ENCODE measurements at regions not wholly inside any gene's neighbourhood (a gene's known extent, or its start where the extent isn't known, plus 50 kb on each side); places are given as distances from the start of the nearest gene placed in this dataset.

DNA sequence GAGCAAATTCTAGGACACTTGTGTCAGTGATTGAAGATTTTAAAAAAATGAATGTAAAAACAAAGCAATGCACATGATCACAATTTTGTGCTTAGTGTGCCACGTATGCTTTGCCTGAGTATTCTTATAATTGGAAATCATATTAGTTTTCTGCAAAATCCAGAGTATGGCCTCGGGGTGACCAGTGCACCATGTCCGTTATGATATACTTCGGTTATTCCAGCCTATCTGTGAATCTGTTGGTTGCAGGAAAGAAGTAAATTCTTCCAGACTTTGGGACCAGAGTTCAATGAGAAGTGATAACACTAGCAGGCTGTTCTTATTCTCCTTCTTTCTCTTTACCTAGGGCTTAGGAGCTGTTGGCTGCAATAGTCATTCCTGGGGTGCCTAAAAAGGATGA lies 152.0 kb upstream of the TMC3 start:
- TF ChIP-seq, protein P1, sequence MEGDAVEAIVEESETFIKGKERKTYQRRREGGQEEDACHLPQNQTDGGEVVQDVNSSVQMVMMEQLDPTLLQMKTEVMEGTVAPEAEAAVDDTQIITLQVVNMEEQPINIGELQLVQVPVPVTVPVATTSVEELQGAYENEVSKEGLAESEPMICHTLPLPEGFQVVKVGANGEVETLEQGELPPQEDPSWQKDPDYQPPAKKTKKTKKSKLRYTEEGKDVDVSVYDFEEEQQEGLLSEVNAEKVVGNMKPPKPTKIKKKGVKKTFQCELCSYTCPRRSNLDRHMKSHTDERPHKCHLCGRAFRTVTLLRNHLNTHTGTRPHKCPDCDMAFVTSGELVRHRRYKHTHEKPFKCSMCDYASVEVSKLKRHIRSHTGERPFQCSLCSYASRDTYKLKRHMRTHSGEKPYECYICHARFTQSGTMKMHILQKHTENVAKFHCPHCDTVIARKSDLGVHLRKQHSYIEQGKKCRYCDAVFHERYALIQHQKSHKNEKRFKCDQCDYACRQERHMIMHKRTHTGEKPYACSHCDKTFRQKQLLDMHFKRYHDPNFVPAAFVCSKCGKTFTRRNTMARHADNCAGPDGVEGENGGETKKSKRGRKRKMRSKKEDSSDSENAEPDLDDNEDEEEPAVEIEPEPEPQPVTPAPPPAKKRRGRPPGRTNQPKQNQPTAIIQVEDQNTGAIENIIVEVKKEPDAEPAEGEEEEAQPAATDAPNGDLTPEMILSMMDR (IDR thresholded peaks at IDR 0.05; ENCODE audit: borderline replicate concordance, extremely low read depth, low read length, poor library complexity, severe bottlenecking), result no peak
- no peak for TF ChIP-seq EZH2 (IDR thresholded peaks at IDR 0.05; ENCODE audit: borderline replicate concordance, low read depth, low read length, severe bottlenecking)

Measured in DND-41 (cell line).